T-helper 17 cell (primary cell): ENCODE measurements at regions not wholly inside any gene's neighbourhood (a gene's known extent, or its start where the extent isn't known, plus 50 kb on each side); places are given as distances from the start of the nearest gene placed in this dataset.

Experiments used
- ATAC-seq: fragments of 150-1000 bp; cut with Tn5 transposase; 2 replicates; pipeline ENCODE4 v1.10.0; 2021; ENCODE audit warnings: mild to moderate bottlenecking, moderate library complexity
- DNase-seq, 3 donors: peaks; one replicate each; pipeline versions ENCODE4 v3.0.0 to v3.0.0-alpha.2; 2020 to 2021
- H3K9me3 ChIP-seq: one replicate; pipeline ENCODE4 v1.7.0; 2013; ENCODE audit warnings: low read length, mild to moderate bottlenecking; ENCODE audit not compliant: control insufficient read depth, poor library complexity, severe bottlenecking
- H3K27ac Mint-ChIP-seq: one replicate; pipeline ENCODE4 v1.8.0; 2022; ENCODE audit warnings: mild to moderate bottlenecking, moderate library complexity, mixed read lengths
- H3K27me3 Mint-ChIP-seq: one replicate; pipeline ENCODE4 v1.8.0; 2022; ENCODE audit warnings: mixed read lengths
- H3K36me3 Mint-ChIP-seq: one replicate; pipeline ENCODE4 v1.8.0; 2022; ENCODE audit warnings: low read depth, mixed read lengths
- H3K4me1 Mint-ChIP-seq: one replicate; pipeline ENCODE4 v1.8.0; 2022; ENCODE audit warnings: mild to moderate bottlenecking, mixed read lengths
- H3K4me3 Mint-ChIP-seq: one replicate; pipeline ENCODE4 v1.8.0; 2022; ENCODE audit warnings: mild to moderate bottlenecking, moderate library complexity, mixed read lengths

- Mint-ChIP-seq H3K27me3 (no peaks in the 10 kb centered on the region), H3K4me1 (no peaks in the 10 kb centered on the region), H3K4me3 (no peak overlapping the region), H3K27ac (no peak overlapping the region), H3K36me3 (no peaks in the 10 kb centered on the region)
- ATAC-seq (no peak), DNase-seq (no peak)
- no peaks in the 10 kb centered on the region for H3K9me3 ChIP-seq
Observed at GRCh38 chr3:21357241-21357640, 393.8 kb downstream of the ZNF385D start.

- no peak for DNase-seq
- H3K27ac Mint-ChIP-seq = no peak overlapping the region
- no peaks in the 10 kb centered on the region for H3K9me3 ChIP-seq
- H3K4me3 Mint-ChIP-seq = no peak overlapping the region
- ATAC-seq = no peak
- no peaks in the 10 kb centered on the region for H3K36me3 Mint-ChIP-seq
- H3K4me1 Mint-ChIP-seq = no peaks in the 10 kb centered on the region
- H3K27me3 Mint-ChIP-seq = no peaks in the 10 kb centered on the region
Observed at GRCh38 chr3:21356402-21356801, 394.6 kb downstream of the ZNF385D start.

- no peaks in the 10 kb centered on the region for H3K36me3 Mint-ChIP-seq
- DNase-seq (no peak), ATAC-seq (no peak)
- no peaks in the 10 kb centered on the region for H3K4me1 Mint-ChIP-seq
- no peak overlapping the region for H3K4me3 Mint-ChIP-seq
- H3K27ac Mint-ChIP-seq = no peak overlapping the region
- no peaks in the 10 kb centered on the region for H3K9me3 ChIP-seq
- no peaks in the 10 kb centered on the region for H3K27me3 Mint-ChIP-seq
Observed at GRCh38 chr3:21345382-21345976, 405.5 kb downstream of the ZNF385D start.

- H3K27me3 Mint-ChIP-seq = no peaks in the 10 kb centered on the region
Observed at GRCh38 chr3:21331857-21332256, 419.2 kb downstream of the ZNF385D start.

GRCh38 chr3:21331321-21331720, 419.7 kb downstream of the ZNF385D start:
- H3K27me3 Mint-ChIP-seq = no peaks in the 10 kb centered on the region
- H3K27ac Mint-ChIP-seq = no peak overlapping the region
- peaks cover 5% of the 10 kb centered on the region for H3K4me1 Mint-ChIP-seq
- H3K9me3 ChIP-seq = no peaks in the 10 kb centered on the region
- no peak overlapping the region for H3K4me3 Mint-ChIP-seq
- no peak for ATAC-seq
- no peak for DNase-seq
- H3K36me3 Mint-ChIP-seq = no peaks in the 10 kb centered on the region

More at GRCh38 chr3:21331857-21332256, 419.2 kb downstream of the ZNF385D start:
- Mint-ChIP-seq H3K27ac (no peak overlapping the region), H3K36me3 (no peaks in the 10 kb centered on the region), H3K4me1 (peaks cover 5% of the 10 kb centered on the region), H3K4me3 (no peak overlapping the region)
- ATAC-seq (no peak), DNase-seq (no peak)
- no peaks in the 10 kb centered on the region for H3K9me3 ChIP-seq

- no peaks in the 10 kb centered on the region for H3K9me3 ChIP-seq
- ATAC-seq (no peak), DNase-seq (no peak)
- H3K36me3 Mint-ChIP-seq = no peaks in the 10 kb centered on the region
- no peak overlapping the region for H3K27ac Mint-ChIP-seq
- no peaks in the 10 kb centered on the region for H3K27me3 Mint-ChIP-seq
- peak overlapping the region; percentile 71 for H3K4me3 Mint-ChIP-seq
- H3K4me1 Mint-ChIP-seq = peaks cover 5% of the 10 kb centered on the region
Observed at GRCh38 chr3:21330293-21330692, 420.7 kb downstream of the ZNF385D start.

- Mint-ChIP-seq H3K4me3 (no peak overlapping the region), H3K27me3 (no peaks in the 10 kb centered on the region), H3K4me1 (peaks cover 5% of the 10 kb centered on the region), H3K27ac (no peak overlapping the region), H3K36me3 (no peaks in the 10 kb centered on the region)
- H3K9me3 ChIP-seq = no peaks in the 10 kb centered on the region
- ATAC-seq (no peak), DNase-seq (no peak)
Observed at GRCh38 chr3:21328711-21329390, 422.2 kb downstream of the ZNF385D start.

GRCh38 chr3:21326704-21327475, 424.1 kb downstream of the ZNF385D start:
- no peaks in the 10 kb centered on the region for H3K27me3 Mint-ChIP-seq
- H3K4me1 Mint-ChIP-seq = peaks cover 5% of the 10 kb centered on the region
- DNase-seq = no peak
- no peak overlapping the region for H3K4me3 Mint-ChIP-seq
- no peaks in the 10 kb centered on the region for H3K36me3 Mint-ChIP-seq
- H3K9me3 ChIP-seq = no peaks in the 10 kb centered on the region
- no peak overlapping the region for H3K27ac Mint-ChIP-seq
- ATAC-seq = no peak

- H3K4me3 Mint-ChIP-seq = no peak overlapping the region
- H3K4me1 Mint-ChIP-seq = no peaks in the 10 kb centered on the region
- H3K36me3 Mint-ChIP-seq = no peaks in the 10 kb centered on the region
- no peaks in the 10 kb centered on the region for H3K9me3 ChIP-seq
- DNase-seq (no peak), ATAC-seq (no peak)
- no peaks in the 10 kb centered on the region for H3K27me3 Mint-ChIP-seq
- no peak overlapping the region for H3K27ac Mint-ChIP-seq
Observed at GRCh38 chr3:21314688-21315087, 436.3 kb downstream of the ZNF385D start.

- no peak for ATAC-seq
Observed at GRCh38 chr3:21310891-21311290, 440.1 kb downstream of the ZNF385D start.

GRCh38 chr3:21310161-21310560, 440.8 kb downstream of the ZNF385D start:
- no peak for DNase-seq
- Mint-ChIP-seq H3K27ac (no peak overlapping the region), H3K4me3 (no peak overlapping the region), H3K36me3 (no peaks in the 10 kb centered on the region), H3K27me3 (no peaks in the 10 kb centered on the region), H3K4me1 (no peaks in the 10 kb centered on the region)
- H3K9me3 ChIP-seq = no peaks in the 10 kb centered on the region
- no peak for ATAC-seq

More at GRCh38 chr3:21310891-21311290, 440.1 kb downstream of the ZNF385D start:
- Mint-ChIP-seq H3K36me3 (no peaks in the 10 kb centered on the region), H3K4me3 (no peak overlapping the region), H3K27ac (no peak overlapping the region), H3K27me3 (no peaks in the 10 kb centered on the region), H3K4me1 (no peaks in the 10 kb centered on the region)
- DNase-seq = no peak
- no peaks in the 10 kb centered on the region for H3K9me3 ChIP-seq

GRCh38 chr3:21297304-21297703, 453.7 kb downstream of the ZNF385D start:
- Mint-ChIP-seq H3K36me3 (no peaks in the 10 kb centered on the region), H3K4me3 (no peak overlapping the region), H3K4me1 (no peaks in the 10 kb centered on the region), H3K27ac (no peak overlapping the region), H3K27me3 (no peaks in the 10 kb centered on the region)
- ATAC-seq = no peak
- no peak for DNase-seq
- H3K9me3 ChIP-seq = no peaks in the 10 kb centered on the region

GRCh38 chr3:21294768-21295167, 456.2 kb downstream of the ZNF385D start:
- Mint-ChIP-seq H3K36me3 (no peaks in the 10 kb centered on the region), H3K4me1 (no peaks in the 10 kb centered on the region), H3K4me3 (no peak overlapping the region), H3K27me3 (no peaks in the 10 kb centered on the region), H3K27ac (no peak overlapping the region)
- DNase-seq (no peak), ATAC-seq (no peak)
- no peaks in the 10 kb centered on the region for H3K9me3 ChIP-seq
